NCI-H2196 treated with DMSO at 0.1 percent for 48 hours (cell line): ENCODE measurements at regions not wholly inside any gene's neighbourhood (a gene's known extent, or its start where the extent isn't known, plus 50 kb on each side); places are given as distances from the start of the nearest gene placed in this dataset.
"Not testable (repeated sequence)": the region's sequence is repeated elsewhere in the genome, so short reads cannot be mapped to it uniquely, and the experiment has no call there.

Source experiments
- DNase-seq: peaks from one replicate; lab custom pipeline; 2025; ENCODE audit not compliant: unreplicated experiment; lab: John Stamatoyannopoulos, UW

GRCh38 chr1:91207691-91208090 is 185.9 kb upstream of the ZNF644 start:
- DNase-seq, result not testable (repeated sequence)

GRCh38 chr1:91204150-91204549 is 182.3 kb upstream of the ZNF644 start:
- not testable (repeated sequence) for DNase-seq

GRCh38 chr1:91201694-91202093 is 179.9 kb upstream of the ZNF644 start:
- no peak for DNase-seq

- no peak for DNase-seq
Observed at GRCh38 chr1:91201176-91201575, 179.3 kb upstream of the ZNF644 start.

GRCh38 chr1:91200675-91201074 is 178.8 kb upstream of the ZNF644 start:
- DNase-seq, result no peak

- DNase-seq, result no peak
Observed at GRCh38 chr1:91199988-91200387, 178.2 kb upstream of the ZNF644 start.

GRCh38 chr1:91190996-91191395 is 169.2 kb upstream of the ZNF644 start:
- no peak for DNase-seq

GRCh38 chr1:91189096-91189495 is 167.3 kb upstream of the ZNF644 start:
- no peak for DNase-seq

- DNase-seq, result not testable (repeated sequence)
Observed at GRCh38 chr1:91182807-91183206, 161.0 kb upstream of the ZNF644 start.

GRCh38 chr1:91176250-91176649 is 154.4 kb upstream of the ZNF644 start:
- no peak for DNase-seq

GRCh38 chr1:91174734-91175133 is 152.9 kb upstream of the ZNF644 start:
- DNase-seq, result no peak

GRCh38 chr1:91173346-91173890 is 151.6 kb upstream of the ZNF644 start:
- no peak for DNase-seq

- DNase-seq, result no peak
Observed at GRCh38 chr1:91172541-91172940, 150.7 kb upstream of the ZNF644 start.

- no peak for DNase-seq
Observed at GRCh38 chr1:91171898-91172297, 150.1 kb upstream of the ZNF644 start.

GRCh38 chr1:91170571-91170970 is 148.7 kb upstream of the ZNF644 start:
- DNase-seq, result no peak

- peak; percentile 71 for DNase-seq
Observed at GRCh38 chr1:91166106-91166712, 144.4 kb upstream of the ZNF644 start.

GRCh38 chr1:91165033-91165654 is 143.3 kb upstream of the ZNF644 start:
- DNase-seq, result peak; percentile 57

GRCh38 chr1:91162613-91163012 is 140.8 kb upstream of the ZNF644 start:
- DNase-seq, result no peak

GRCh38 chr1:91161749-91162148 is 139.9 kb upstream of the ZNF644 start:
- no peak for DNase-seq

- no peak for DNase-seq
Observed at GRCh38 chr1:91161166-91161565, 139.3 kb upstream of the ZNF644 start.

- DNase-seq, result no peak
Observed at GRCh38 chr1:91160363-91161075, 138.7 kb upstream of the ZNF644 start.

GRCh38 chr1:91153341-91153740 is 131.5 kb upstream of the ZNF644 start:
- DNase-seq, result no peak
